DMS 273 (cell line): ENCODE measurements at regions not wholly inside any gene's neighbourhood (a gene's known extent, or its start where the extent isn't known, plus 50 kb on each side); places are given as distances from the start of the nearest gene placed in this dataset.

ENCODE experiments used
- DNase-seq: peaks from one replicate; lab custom pipeline; 2025; ENCODE audit not compliant: unreplicated experiment; lab: John Stamatoyannopoulos, UW

DNA sequence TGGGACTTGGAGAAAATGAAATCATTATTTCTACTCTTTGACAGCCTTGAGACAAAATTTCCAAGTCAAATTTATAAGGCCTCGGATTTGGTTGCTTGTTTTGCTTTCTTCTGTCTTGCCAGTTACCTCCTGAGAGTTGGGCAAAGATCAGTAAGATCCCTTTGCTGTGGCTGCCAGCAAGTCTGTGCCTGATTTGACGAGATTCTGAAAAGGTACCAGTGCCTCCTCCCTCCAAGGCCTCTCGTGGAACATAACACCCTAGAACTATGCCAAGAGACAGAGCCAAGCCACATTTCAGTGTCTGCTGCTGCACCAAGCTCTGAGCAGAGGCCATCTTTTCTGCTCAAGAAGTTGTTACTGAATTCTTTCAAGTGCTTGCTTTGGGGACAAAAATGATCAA lies 61.0 kb downstream of the GTPBP8 start:
- peak; percentile 61 for DNase-seq

DNA sequence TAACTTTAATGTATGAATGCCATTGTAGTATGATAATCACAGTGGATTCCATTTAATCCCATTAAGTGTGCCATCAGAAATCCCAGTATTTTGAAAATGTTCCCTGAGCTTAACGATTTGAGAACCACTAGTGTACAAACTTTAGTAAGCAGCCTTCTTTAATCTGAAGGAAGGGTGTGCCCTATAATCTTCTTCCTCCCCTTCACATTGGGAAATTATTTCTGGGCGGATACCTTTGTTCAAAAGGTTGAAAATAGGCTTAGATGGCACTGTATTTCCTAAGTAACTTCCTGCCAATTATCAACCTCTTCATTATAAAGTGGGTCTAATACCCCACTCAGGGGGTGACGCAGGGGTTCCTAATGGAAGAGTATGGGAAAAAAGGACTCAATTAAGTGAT lies 62.4 kb downstream of the GTPBP8 start:
- DNase-seq, result no peak

DNA sequence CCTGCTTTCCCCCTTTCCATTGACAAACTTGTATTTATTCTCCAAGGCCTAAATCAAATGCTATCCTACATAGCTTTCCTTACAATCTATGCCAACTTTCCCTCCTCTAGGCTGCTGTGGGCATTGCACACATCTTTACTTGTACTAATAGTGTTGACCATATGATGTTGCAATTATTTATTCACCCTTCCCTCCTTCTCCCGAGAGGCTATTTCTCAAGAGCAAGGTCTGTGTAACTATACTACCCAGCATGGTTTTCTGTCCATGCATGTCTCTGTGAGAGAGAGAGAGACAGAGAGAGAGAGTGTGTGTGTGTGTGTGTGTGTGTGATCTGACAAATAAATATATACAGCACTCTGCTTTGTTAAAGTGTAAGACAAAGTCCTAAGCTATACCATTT lies 63.8 kb downstream of the GTPBP8 start:
- DNase-seq, result peak; percentile 29

DNA sequence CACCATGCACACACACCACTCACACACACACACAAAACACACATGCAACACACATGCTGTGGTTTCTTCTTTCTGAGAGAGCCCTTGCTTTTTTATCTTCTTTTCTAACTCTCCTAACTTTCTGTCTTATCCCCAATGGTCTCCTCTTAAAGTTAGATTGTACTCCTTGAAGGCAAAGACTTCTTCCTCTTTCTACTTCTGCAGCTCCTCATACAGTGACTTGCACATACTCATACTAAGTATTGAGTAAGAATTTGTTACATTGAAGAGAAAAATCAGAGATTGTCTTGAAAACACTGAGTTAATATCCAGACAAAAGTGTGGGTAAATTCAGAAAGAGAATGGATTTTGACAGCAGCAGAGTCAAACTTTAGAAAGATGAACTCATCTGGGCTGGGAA lies 64.4 kb downstream of the GTPBP8 start:
- no peak for DNase-seq

DNA sequence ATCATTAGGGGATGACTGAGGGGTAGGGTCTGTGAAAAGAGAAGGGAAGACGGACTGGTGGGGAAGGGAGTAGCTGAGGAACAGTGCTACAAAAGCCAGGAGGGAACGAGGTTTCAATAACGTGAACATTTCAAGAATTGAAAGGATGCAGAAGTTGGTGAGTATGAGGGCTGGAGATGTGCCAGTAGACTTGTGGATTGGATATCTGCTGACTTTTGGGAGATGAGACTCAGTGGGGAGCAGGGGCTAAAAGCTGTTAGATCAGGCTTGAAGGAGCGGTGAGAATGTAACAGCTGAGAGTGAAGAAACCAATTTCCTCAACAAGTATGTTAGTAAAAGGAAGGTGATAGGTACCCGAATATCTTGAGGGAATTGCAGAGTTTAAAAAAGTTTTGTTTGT lies 65.2 kb downstream of the GTPBP8 start:
- DNase-seq, result no peak

DNA sequence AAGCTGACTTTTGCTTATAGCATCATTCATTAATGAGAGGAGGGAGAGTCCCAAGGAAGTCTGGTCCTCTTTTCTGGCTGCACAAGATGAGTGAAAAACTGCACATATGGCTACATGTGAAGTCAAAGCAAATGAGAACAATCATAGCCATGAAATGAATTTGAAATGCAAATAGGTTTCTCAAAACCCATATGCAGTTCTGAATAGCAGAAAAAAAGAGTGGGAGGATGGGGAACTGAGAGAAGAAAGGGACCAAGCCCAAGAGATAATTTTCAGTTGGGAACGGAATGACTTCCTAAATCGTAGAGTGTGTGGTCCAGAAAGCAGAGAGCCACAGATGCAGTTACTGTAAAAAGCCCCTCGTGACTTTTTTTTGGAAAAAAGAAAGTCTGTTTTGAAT lies 66.3 kb downstream of the GTPBP8 start:
- DNase-seq, result peak; percentile 43

DNA sequence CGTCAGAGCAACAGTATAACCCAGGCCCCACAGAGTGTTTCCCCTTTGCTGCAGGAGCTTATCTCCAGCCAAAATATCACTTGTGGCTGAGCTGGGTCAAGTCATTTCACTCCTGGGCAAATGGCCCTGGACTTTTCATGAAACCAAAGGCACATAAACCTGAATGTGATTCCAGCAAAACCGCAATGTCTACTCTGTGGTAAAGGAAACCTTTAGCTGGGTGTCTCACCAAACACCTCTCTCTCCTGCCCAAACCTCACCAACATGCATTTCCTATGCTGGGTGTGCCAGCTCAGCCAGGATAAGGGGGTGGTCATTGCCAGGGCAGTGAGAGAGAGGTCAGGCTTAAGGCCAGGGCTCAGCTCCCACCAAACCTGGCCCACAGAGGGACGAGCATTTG lies 67.4 kb downstream of the GTPBP8 start:
- DNase-seq, result no peak

DNA sequence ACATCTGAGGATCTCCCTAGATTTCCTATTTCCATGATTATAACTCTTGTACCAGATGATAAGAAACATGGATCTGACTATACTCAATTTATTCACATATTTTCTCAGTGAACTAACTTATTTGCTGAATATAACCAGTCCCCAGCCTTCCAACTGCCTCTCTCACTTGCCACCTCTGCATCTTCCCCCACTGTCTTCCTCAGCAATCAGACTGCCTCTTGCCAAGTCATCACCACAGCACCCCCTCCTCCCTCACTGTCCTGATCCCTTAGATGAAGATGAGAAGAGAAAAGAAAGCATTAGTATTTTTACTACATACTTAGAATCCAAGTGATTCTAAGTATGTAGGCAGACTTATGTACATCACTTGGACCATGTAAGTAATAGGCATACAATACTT lies 71.9 kb downstream of the GTPBP8 start:
- no peak for DNase-seq

DNA sequence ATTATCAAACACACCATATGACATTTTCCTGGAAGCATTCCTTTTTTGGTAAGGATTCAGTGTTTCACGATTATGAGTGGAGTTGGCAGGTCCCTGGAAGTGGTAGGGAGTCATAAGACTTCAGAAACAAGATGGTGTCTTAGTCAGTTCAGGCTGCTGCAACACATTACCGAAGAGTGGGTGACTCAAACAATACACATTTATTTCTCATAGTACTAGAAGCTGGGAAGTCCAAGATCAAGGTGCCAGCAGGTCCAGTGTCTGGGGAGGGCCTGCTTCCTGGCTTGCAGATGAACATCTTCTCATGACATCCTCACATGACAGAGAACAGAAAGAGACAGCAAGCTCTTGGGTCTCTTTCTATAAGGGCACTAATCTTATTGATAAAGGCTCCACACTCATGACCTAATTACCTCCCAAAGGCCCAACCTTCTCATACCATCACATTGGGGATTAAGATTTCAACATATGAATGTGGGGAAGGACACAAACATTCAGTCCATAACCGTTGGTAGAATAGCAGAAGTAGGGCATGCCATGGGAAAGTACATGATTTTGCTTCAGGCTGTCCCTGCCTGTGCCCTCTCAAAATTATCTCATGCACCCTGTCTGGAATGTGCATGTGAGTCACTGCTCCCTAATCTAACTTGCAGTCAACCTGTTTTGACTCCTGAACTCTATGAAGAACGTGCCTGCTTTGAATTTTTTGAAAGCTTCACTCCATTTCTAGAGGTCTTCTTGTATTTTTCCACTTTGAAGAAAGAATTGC lies 72.5 kb downstream of the GTPBP8 start:
- DNase-seq, result no peak

DNA sequence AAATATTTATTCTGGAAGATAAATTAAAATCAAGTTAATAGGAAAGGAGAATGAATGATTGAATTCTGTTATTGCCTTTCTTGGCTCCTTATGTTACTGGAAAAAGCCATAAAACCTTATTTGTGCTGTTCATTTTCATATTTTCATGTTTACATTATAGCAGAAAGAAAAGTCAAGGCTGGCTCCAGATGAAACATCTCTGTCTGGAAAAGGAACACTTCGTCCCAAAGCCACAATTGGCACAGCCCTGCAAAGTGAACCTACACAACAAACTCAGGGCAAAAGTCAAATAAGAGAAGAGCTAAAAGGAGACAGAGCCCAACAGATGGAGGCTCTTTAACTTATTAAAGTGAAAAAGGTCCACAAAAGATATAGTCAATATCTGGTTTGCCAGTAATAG lies 73.4 kb downstream of the GTPBP8 start:
- no peak for DNase-seq

DNA sequence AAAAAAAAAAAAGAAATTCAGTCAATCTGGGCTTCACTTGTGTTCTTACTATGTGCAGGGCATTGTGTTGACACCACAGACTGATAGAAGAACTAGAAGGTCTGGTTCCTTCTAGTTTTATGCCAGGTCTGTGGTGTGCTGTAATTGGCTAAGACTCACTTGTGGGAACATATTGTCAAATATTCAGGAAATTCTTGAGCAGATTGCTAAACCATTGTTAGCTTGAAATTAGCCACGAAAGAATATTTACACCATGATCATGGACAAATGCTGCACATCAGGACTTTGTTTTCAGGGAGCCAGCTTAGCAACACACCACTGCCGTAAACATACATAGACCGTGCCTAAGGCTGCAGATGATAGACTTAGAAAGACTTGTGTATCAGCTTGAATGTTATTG lies 74.6 kb downstream of the GTPBP8 start:
- no peak for DNase-seq

DNA sequence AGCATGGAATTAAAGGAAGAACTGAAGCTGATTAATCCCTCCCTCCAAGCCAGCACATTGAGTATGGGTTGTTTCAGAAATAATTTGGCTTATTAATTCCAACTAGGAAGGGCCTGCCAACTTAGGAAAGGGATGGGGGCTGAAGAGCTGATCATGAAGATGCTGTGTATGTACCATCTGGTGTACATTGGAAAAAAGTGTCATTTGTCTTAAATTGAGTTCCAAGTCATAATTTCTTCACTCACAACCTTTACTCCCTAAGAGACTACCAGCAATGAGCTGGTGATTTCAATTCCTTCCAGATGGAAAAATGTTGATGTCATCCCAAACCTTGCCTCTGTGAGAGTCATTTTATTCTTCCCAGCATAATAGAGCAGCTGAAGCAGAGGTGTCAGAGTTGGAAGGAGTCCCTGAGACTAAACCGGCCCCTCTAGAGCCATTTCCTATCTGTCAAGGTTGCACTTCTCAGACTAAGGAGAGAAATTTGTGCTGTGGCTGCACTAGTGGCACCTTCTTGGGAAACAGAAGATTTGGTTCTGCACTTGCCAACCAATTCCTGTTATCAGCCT lies 79.4 kb downstream of the GTPBP8 start:
- DNase-seq, result peak; percentile 66

DNA sequence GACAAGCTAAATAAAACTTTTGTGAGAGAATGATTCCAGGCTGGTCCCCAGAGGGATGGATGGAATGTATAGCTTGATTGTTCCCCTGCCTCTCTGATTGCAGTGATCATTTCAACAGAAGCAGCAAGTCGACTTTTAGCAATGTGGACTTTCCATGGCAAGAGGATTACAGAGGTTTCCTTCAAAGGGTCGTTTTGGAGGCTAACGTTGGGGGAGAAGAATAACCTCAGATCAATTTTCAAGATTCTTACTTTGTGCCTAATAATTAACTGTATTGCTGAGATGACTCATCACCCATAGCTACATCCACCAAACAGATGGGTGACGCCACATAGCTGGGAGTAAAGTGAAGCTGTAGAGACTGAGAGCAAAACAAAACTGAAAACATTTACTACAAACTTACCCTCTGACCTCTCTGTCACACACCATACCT lies 79.9 kb downstream of the GTPBP8 start:
- peak; percentile 54 for DNase-seq

DNA sequence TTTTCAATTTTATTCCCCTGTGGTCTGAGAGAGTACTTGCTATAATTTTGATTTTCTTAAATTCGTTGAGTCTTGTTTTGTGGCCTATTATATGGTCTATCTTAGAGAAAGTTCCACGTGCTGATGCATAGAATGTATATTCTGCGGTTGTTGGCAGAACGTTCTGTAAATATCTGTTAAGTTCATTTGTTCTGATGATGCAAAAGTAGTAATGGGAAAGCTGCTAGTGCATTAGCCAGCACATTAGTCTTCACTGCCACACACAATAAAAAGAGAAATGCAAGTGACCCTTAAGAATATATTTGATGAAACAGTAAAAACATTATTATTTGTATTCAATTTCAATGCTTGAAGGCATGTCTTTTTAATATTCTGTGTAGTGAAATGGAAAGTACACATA lies 84.8 kb downstream of the GTPBP8 start:
- no peak for DNase-seq

DNA sequence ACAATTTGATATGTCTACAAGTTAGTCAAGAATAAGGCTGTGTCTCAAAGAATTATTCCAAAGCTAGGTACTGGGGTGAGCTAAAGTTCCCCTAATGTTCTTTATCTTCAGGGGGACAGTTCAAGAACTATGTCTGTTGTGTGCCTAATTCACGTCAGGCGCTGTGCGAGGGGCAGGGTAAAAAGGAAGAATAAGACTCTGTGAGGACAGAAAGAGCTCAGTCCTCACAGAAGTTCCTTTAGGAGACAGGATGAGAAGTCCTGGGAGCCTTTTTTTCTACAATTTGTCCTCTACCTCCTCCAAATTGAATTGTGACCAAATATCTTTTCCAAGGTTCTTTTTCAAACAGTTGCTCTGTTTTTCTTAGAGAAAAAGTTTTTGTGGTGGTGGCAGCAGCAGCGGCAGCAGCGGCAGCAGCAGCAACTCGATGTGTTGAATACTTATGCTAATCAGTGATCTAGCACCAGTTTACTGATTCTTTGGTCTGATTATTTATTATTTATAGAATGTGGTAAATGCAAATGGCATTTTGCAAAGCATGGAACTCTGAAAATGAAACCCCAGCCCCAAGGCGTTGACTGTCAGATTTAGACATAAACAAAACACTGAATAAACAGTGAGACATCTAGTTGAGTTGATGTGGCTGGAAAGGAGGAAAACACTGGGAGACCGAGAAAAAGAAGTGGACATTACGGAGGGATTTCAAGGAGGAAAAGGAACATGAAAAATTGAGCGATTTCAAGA lies 88.6 kb downstream of the GTPBP8 start:
- no peak for DNase-seq

DNA sequence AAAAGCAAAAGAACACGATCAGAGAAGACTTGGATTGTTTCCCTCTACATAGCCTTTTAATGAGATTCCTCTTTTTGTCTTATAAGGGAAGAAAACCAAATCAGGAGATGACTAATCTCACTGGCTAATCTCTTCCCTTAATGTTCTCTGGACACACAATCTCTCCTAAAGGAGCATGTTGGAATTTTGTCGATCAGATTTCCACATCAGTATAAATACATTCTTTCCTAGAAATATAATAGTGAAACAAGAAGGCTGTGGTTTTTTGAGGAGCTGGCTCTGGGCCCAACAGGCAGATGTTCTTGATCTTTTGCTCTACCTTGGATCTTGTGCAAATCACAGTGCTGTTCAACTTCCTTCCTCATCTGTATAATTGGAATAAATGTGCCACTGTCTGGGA lies 94.0 kb downstream of the GTPBP8 start:
- peak; percentile 59 for DNase-seq

DNA sequence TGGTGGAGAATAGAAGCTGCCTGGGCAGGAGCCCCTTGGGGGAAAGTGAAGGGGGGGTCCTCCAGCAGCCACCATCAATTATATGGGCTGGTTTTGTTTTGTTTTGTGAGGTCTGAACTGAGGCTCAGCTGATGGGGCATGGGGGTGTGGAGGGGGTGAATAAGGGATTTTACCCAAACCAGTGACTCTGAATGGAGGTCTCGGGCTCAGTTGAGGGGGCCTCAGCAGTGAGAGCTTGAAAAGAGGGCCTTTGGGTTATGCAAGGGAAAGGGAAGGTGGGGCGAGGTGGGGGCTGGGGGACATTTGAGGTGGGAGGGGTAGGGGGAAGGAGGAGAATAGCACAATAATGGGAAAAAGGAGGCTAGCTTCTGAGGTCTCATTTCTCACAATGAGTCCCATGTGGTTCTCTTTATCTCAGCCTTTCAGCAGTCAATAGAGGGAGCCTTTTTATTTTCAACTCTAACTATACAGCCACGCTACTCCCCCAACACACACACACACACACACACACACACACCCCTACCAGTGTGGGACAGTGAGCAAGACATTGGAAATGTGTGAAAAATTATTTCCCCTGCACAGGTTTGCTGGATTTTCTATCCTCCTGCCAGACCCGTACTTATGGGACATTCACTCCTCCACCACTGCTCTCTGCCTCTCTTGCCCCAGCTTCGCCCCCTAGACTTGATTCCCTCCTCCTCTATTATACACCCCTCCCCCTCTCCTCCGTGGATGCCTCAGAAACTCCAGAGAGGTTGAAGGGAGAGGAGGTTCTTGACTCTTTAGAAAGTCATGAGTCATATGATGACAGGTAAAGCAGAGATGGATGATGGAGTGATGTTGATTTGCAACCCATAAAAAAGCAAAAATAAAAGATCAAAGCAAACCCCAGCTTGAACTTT lies 96.0 kb downstream of the GTPBP8 start:
- DNase-seq, result peak; percentile 11

DNA sequence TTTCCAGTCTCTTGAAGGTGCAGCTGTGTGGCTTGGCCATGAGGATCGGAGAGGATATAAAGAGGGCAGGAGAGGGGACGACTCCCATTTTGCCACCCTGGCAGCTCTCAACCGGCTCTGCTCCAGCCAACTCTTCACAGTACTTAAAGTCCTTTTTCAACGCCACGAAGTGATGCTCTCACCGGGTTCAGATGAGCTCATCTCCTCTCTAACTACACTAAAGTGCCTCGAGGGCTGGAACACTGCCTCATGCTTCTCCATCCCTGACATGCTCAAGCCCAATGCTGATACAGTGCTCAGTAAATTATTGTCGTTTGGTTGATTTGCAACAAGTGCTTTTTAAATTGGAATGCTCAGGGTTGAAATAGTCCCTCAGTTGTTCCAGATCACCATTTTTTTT lies 97.8 kb downstream of the GTPBP8 start:
- DNase-seq, result no peak

DNA sequence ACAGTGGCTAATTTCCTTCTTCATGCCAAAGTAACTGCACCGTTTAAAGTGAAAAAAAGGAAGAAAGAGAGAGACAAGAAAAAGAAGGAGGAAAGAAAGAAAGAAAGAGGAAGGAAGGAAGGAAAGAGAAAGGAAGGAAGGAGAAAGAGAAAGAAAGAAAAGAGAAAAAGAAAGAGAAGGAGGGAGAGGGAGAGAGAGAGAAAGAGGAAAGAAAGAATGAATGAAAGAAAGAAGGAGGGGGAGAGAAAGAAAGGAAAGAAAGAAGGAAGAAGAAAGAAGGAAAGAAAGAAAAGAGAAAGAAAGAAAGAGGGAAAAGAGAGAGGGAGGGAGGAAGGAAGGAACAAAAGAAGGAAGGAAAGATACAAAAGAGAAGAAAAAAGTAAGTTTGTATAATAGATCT lies 100.6 kb downstream of the GTPBP8 start:
- no peak for DNase-seq

DNA sequence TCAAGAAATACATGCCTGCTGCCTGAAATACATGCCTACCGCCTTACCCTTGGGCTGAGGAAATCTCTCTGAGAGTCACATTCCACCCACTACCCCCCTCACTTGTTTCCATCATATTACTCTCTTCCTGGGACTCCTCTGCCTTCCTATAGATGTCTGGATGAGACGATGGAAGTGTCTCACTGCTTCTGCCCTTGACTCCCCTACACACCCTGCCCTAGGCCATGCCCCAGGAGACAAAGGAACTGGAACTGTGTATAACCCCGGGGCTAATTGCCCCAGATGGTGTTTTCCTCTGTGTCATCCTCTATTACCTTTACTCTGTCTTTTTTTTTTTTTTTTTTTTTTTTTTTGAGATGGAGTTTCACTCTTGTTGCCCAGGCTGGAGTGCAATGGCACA lies 102.0 kb downstream of the GTPBP8 start:
- peak; percentile 45 for DNase-seq
